HG03135 (cell line): ENCODE measurements at regions not wholly inside any gene's neighbourhood (a gene's known extent, or its start where the extent isn't known, plus 50 kb on each side); places are given as distances from the start of the nearest gene placed in this dataset.

Experiments
- ATAC-seq: cut with Tn5 transposase; IDR thresholded peaks from one replicate; pipeline ENCODE4 v1.9.1; 2021; ENCODE audit warnings: mild to moderate bottlenecking, moderate library complexity; ENCODE audit not compliant: unreplicated experiment

DNA sequence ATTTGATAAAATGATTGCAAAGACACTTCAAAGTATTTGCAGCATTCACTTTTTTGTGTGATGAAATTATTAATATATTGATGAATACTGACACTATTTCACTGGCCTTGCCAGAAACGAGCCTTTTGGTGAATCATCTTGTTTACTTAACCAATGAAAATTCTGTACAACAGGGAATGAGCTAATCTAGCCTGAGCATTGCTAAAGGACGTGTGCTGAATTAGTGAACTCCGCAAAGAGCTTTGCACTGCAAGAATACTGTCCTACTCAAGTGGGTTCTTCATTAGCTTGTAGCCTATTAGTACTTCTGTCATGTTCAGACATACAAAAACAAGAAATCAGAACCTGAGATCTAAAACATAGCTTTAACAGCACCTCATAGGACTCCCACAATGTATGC, 172.0 kb upstream of the NRSN1 start:
- ATAC-seq = no peak

DNA sequence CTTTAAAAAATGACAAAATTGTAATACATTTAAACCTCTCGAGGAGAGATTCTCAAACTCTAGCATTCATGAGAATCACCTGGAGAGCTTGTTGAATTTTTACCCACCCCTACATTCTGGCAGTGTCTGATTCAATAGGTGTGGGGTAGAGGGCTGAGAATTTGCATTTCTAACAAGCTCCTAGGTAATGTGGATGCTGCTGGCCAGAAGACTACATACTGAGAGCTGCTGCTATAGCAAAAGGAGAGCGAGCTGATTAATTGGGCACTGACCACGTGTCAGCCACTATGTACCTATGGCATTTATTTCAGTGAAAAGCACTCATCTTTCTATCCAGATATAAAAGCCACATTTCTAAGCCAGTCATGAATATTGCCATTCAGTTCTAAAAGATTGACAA, 169.0 kb upstream of the NRSN1 start:
- ATAC-seq = no peak

DNA sequence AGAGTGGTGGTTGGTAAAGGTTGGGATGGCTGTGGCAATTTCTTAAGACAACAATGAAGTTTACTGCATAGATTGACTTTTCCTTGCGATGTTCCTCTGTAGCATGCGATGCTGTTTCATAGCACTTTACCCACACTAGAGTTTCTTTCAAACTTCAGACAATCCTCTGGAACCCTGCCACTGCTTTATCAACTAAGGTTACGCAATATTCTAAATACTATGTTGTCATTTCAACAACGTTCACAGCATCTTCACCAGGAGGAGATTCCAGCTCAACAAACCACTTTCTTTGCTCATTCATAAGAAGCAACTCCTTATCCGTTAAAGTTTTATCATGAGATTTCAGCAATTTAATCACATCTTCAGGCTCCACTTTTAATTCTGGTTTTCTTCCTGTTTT, 161.2 kb upstream of the NRSN1 start:
- no peak for ATAC-seq

DNA sequence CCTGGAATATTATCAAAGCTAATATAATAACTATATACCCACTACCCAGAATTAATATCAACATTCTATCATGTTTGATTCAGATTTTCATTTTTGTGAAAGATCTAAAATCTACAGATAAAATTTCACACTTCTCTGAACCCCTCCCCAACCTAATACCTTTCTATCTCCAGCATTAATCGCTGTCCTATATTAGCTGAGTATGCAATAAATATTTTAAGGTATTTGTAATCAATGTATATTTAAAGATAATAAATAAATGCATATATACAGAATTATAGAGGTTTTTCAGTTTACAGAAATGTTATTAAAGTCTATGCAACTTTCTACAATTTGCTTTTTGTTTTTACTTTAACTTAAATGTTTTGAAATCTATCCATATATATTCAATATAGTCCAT, 156.7 kb upstream of the NRSN1 start:
- no peak for ATAC-seq

DNA sequence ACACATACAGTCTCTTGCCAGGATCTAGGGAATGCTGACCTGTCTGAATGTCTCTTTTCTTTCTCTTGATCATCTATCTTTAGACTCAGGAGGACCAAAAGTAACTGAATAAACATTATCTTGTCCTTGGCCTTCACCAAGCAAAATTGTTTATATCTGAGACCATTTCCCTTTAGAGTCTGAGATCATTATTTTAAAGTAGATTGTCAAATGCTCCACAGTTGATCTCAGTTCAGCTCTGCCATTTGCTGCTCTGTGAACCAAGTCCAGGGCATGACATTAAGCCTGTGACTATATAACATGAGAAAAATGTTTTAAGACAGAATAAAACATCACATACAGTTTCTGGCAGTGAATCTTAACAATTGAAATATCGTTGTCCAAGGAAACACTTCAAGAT, 148.3 kb upstream of the NRSN1 start:
- ATAC-seq = no peak

DNA sequence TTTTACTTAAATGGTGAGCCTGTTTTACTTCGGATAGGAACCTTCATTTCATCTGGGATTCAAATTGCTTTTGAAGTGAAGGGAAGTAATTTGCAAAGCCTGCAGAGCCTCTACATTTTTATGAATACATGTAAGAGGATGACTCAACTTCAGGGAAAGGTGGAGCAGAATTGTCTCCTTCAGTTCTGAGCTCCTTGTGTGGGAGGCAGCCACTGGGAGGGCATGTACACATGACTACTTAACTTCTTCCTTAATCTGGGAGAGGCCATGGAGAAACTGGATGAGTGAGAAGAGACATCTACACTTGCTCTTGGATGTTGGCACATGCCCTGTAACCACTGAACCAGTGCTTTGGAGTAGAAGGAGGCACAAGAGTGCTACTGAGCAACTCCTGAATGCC, 145.1 kb upstream of the NRSN1 start:
- no peak for ATAC-seq

DNA sequence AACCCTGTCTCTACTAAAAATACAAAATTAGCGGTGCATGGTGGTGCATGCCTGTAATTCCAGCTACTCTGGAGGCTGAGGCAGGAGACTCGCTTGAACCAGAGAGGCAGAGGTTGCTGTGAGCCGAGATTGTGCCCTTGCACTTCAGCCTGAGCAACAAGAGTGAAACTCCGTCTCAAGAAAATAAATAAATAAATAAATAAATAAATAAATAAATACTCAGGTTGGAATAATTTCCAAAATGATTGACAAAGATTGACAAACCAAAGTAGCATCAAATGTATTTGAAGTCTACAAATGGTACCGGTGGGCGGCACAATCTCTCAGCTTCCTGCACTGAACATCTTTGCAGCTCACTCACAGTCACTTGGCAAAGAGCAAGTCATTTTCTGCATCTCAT, 144.1 kb upstream of the NRSN1 start:
- no peak for ATAC-seq

DNA sequence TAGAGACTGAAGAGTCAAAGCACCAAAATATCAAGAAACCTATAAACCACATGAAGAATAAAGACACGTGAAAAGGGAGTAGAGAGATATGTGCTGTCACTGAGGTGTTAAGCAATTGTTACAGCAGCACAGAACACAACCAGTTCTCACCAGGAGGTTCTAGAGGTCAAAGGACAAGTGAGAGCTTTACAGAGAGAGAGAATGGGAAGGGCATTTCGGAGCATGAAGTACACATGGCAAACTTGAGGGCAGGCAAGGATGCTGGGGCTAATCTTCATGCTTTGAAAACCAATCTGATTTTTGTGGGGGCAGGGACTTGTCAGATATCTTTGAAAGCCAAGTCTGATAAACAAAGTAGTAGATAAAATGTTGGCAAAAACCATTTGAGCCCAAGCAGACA, 142.3 kb upstream of the NRSN1 start:
- ATAC-seq = no peak

DNA sequence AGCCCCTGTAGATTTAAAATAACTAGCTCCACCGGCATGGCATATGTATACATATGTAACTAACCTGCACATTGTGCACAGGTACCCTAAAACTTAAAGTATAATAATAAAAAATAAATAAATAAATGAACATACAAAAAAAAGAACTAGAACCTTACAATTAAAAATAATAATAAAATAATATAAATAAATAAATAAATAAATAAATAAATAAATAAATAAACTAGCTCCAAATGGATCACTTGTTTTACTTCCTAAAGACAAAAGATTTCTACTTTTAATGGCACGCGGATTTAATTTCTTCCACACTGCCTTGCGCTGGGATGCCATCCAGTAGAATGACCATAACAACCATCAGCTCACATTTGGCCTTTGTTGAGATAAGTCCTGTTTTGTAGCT, 141.0 kb upstream of the NRSN1 start:
- ATAC-seq = no peak

DNA sequence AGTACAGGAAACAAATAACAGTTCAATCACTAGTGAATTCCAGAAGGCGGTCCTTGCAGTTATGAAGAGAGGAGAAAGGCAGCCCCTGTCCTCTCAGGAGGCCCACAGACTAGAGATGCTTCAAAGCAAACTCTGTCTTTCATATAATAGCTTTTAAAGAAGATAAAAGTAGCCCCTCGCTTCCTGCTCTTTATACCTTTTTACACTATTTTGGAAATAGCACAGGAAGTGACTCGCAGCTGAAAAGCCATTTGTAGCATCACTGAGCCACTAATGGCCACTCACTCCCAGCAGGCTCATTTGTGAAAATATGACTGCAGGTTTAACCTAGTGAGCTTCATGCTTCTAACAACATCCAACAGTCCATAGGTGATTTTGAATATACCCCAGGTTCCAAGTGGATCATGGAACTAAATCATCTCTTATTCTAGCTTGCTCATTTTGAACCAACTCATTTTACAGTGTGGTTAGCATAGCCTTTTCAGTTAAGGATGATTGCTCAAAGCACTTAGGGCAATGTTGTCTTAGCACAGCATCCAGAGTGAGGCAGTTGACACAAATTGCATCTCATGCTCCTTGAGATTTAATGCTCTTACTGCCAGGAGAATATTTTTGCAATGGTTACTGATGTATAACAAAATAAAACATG, 136.0 kb upstream of the NRSN1 start:
- ATAC-seq = no peak

DNA sequence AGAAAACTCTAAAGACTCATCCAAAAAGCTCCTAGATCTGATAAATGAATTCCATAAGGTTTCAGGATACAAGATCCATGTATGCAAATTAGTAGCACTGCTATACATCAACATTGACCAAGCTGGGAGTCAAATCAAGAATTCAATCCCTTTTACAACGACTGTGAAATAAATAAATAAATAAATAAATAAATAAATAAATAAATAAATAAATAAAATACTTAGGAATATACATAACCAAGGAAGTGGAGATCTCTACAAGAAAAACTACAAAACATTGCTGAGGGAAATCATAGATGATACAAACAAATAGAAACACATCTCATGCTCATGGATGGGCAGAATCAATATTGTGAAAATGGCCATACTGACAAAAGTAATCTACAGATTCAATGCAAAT, 132.0 kb upstream of the NRSN1 start:
- no peak for ATAC-seq

DNA sequence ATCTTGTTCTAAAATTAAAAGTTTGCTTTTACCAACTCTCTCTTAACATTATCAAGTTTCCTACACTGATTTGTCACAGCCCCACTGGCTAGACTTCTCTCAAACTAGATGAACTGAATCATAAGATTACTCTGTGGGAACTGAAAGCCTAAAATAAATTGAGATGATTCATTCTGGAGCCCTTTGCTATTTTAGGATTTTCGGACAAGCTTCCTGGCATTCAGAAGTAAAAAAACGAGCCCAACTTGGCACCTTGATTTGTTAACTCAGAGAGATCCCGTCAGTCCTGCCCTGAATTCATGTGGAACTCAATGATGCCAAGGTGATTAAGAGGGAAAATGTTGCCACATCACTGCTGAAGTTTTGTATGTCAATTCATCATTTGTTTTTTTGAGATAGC, 122.0 kb upstream of the NRSN1 start:
- ATAC-seq = no peak

DNA sequence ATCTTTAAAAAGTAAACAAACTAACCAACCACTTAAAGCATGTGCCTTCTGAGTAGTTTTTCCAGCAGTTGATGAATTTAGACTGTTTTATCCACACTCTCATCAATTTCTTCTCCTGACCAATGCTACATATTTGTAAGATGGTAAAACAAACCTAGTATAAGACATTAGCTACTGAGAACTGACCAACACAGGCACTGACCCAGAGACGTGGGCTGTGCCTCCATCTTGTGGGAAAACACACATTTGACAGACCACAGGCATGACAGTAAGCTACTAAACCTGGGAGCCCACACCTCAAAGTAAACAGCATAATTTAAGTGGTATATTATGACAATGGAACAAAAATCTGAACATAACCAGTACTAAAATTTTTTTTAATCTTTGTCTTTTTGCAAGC, 121.4 kb upstream of the NRSN1 start:
- no peak for ATAC-seq

DNA sequence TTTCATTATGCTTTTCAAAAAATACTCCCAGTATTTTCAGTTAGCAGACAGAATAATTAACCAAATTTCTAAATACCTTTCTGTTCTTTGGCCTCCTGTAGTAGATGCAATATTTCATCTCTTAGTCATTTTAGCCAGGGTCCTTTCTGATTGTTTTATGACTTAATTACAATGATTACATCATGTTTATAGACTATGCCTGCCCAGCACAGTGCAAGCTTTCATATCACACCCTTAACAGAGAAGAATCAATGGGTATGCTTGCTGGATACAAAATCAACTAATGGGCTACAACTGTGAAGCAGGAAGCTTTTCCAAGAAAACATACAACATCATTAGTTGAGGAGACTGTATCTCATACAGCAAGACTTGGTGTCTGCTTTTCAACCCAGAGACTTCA, 119.8 kb upstream of the NRSN1 start:
- no peak for ATAC-seq

DNA sequence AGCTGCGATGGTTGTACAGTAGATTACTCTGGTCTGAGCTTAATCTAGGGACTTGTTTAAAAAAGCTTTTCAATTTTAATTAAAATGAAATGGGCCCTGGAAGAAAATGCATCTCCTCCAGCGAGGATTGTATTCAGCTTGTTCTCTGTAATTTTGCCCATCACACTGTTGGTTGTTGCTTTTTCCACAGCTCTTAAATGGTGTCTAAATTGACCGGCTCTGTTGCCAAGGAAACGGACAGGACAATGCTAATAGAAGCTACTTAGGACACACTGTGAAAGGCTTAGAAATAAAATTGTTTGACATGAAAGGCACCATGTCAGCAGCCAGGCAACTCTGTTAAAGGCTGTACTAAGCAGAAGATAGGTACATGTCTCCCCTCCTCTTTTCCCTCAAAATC, 116.7 kb upstream of the NRSN1 start:
- no peak for ATAC-seq

DNA sequence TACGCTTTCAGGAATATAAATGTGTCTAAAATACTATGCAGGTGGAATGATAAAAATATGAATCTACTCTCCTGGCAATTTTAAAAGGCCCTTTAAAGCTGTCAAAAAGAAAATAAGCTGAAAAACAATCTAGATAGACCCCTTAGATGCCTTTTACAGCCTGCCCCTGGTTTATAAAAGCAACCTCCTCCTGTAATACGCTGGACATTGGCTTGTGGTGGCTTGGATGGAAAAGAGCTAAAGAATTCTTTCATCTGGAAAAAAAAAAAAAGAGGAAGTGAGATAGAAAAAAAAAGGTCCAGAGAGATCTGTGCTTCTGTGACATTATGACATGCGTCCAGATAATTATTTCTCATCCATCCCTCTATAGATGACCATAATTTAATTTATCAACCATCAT, 115.9 kb upstream of the NRSN1 start:
- ATAC-seq = no peak

DNA sequence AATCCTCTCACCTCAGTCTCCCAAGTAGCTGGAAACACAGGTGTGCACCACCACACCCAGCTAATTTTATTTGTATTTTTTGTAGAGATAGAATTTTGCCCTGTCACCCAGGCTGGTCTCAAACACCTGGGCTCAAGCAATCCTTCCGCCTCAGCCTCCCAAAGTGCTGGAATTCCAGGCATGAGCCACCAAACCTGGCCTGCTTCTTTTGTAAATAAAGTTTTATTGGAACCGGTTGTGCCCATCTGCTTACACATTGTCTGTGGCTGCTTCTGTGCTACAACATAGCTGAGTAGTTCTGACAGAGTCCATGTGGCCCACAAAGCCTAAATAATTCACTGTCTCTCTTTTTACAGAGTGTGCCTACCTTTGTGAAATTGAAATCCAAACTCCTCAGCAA, 109.7 kb upstream of the NRSN1 start:
- no peak for ATAC-seq

DNA sequence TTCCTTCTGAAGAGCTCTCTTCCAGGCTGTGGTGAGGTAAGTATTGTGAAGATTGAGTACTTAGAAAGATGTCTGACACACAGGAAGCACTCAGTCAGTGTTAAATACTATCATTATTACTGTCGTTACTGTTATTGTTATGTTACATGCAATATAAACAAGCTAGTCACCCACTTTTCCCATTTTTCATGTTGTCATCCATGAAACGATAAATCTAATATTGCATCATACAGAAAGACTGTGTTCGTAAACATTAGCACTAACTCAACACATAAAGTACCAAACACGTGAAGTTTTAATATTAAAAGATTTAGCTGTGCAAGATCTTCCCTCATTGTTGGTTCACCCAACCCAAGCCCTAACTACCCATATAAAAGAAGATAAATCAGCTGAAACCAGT, 109.2 kb upstream of the NRSN1 start:
- no peak for ATAC-seq

DNA sequence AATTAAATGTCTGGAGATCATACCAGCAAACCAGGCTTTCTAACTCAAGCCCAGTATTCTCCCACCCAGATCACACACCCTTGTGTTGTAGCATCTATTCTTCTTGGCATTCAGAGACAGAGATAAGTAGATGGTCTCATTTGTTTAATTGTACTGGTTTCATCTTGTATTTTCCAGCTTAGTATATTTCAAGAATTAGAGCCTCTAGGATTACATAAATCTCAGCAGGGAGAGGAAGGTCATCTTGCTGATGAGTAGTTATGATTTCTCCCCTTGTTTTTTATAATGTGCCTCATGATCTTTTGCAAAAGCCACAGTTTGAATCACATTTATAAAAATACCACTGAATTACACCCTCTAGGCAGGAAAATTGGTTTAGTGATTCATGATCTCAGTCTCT, 106.6 kb upstream of the NRSN1 start:
- ATAC-seq = no peak

DNA sequence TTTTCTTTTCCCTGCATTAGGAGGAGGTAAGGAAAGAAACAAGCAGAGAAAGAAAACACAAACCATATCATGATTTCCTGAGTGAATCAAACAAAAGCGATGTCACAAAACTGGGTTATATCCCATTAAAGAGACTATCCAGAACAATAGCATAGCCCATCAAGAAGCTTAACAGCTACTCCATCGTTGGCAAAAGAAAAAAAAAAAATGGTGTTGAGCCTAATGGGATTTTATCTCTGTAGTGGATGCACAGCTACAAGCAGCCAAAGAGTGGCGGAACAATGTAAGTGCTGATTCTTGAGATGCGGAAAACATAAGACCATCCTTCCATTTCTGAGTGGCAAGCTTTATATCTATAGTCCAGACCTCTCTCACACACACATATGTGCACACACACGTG, 106.2 kb upstream of the NRSN1 start:
- no peak for ATAC-seq

DNA sequence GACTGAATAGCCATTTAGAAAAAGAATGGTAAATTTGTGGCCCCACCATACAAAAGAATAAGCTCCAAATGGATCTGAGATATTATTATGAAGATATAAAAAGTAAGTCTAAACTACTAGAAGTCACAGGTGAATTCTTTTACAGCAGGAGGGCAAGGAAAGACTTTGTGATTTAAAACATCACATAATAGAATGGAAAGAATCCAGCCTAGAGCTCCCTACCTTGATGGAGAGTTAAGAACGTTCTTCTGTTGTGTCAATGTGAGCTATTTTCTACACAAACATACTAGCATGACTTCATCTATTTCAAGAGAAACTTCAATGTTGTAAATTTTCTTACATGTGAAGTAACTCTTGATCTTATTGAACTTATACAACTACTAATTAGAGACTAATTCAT, 100.0 kb upstream of the NRSN1 start:
- ATAC-seq = no peak

DNA sequence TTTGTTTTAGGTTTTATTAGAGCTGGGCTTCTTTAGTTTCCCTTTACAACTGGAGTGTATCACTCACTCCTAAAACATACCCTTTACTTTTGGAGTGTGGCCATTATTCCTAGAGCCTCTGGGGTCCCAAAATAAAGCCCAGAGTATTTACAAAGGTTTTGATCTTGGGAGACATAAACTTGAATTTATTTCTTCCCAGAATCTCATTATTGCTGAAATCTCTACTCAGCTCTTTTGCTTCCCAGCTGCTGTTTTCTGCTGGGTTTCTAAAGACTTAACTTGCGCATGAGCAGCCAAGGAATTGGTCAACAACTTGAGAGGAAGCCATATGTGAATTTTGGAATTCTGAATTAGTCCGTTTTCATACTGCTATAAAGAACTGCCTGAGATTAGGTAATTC, 94.5 kb upstream of the NRSN1 start:
- ATAC-seq = no peak

DNA sequence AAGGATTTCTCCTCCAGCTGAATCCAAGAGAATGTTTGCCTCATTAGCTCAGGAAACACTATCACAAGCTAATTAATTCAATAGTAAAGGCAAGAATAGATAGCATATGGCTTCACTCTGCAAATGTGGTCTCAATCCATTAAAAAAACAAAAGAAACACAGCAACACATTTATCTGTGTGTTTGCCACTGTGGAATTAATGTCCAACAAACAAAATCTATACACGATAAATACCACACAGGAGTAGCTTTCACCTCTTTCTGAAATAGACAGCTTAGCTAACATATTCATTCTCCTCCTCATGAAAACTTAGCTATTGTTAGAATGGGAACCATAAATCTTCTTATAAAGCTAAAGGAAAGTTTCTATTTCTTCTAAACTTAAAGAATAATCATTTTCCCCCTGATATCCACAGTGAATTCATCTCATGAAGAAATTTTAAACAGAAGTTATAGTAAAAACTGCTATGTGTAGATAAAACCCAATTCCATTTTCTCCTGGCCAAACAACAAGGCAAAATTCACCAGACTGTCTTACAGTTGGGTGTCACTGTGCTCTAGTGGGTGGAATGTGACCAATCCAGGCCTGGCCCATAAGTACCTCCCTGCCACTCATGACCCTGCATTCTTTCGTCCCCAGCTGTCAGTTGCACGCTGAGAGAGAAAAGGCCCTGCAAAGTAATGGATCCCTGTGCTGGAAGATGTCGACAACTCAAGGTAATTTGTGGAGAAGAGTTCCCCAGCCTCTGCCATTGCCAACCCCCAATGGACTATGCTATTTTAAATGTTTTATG, 92.9 kb upstream of the NRSN1 start:
- ATAC-seq = no peak
